ENCODE measurements at regions not wholly inside any gene's neighbourhood (a gene's known extent, or its start where the extent isn't known, plus 50 kb on each side); places are given as distances from the start of the nearest gene placed in this dataset.

DNA sequence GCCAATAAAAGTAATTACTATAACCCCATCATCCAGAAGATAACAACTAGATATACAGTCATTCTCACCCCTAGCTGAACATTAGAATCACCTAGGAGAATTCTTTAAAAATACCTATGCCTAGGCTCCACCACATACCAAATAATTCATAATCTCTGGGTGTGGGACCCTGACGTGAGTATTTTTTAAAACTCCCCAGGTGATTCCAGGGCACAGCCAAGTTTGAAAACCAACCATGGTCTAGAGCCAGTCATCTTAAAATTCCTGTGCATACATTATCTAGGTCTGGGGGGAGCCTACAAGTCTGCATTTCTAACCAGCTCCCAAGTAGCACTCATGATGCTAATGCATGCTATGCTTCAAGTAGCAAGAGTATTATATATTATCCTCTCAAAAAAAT, 281.0 kb upstream of the MTNR1B start:
- TF ChIP-seq ZSCAN29 (IDR thresholded peaks at IDR 0.05): no peak
- no peak for TF ChIP-seq TRIM28 (IDR thresholded peaks at IDR 0.05)
- no peak for TF ChIP-seq RHOXF2B (CRISPR knock-in tag; conservative IDR thresholded peaks at IDR 0.05)
- TF ChIP-seq BCL6 (CRISPR knock-in tag; IDR thresholded peaks at IDR 0.05): no peak

Data from K562 (cell line).